ENCODE measurements at regions not wholly inside any gene's neighbourhood (a gene's known extent, or its start where the extent isn't known, plus 50 kb on each side); places are given as distances from the start of the nearest gene placed in this dataset.

GRCh38 chr7:17549406-17549805 is 251.0 kb downstream of the AHR start:
- TF ChIP-seq, protein P1, sequence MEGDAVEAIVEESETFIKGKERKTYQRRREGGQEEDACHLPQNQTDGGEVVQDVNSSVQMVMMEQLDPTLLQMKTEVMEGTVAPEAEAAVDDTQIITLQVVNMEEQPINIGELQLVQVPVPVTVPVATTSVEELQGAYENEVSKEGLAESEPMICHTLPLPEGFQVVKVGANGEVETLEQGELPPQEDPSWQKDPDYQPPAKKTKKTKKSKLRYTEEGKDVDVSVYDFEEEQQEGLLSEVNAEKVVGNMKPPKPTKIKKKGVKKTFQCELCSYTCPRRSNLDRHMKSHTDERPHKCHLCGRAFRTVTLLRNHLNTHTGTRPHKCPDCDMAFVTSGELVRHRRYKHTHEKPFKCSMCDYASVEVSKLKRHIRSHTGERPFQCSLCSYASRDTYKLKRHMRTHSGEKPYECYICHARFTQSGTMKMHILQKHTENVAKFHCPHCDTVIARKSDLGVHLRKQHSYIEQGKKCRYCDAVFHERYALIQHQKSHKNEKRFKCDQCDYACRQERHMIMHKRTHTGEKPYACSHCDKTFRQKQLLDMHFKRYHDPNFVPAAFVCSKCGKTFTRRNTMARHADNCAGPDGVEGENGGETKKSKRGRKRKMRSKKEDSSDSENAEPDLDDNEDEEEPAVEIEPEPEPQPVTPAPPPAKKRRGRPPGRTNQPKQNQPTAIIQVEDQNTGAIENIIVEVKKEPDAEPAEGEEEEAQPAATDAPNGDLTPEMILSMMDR (IDR thresholded peaks at IDR 0.05): no peak
- TF ChIP-seq POLR2AphosphoS5 (IDR thresholded peaks at IDR 0.05) (no peak), POLR2A (IDR thresholded peaks at IDR 0.05; ENCODE audit: low read depth) (no peak)

Measured in esophagus muscularis mucosa (tissue), 3 donors.